KOPT-K1 (cell line): ENCODE measurements at regions not wholly inside any gene's neighbourhood (a gene's known extent, or its start where the extent isn't known, plus 50 kb on each side); places are given as distances from the start of the nearest gene placed in this dataset.
"Not testable (repeated sequence)": the region's sequence is repeated elsewhere in the genome, so short reads cannot be mapped to it uniquely, and the experiment has no call there.

ENCODE experiments used
- H3K27ac ChIP-seq: fragments of 200-600 bp; sonication (generic); 2 replicates; pipeline ENCODE4 v1.5.1; 2016; ENCODE audit warnings: antibody characterized with exemption, mild to moderate bottlenecking, low read depth, low read length; ENCODE audit not compliant: poor library complexity, severe bottlenecking
- H3K36me3 ChIP-seq: fragments of 200-600 bp; sonication (generic); 2 replicates; pipeline ENCODE4 v1.5.1; 2017; ENCODE audit warnings: antibody characterized with exemption, mild to moderate bottlenecking, low read length, moderate library complexity; ENCODE audit not compliant: insufficient read depth
- H3K9me3 ChIP-seq: fragments of 200-600 bp; sonication (generic); 2 replicates; pipeline ENCODE4 v1.5.1; 2017; ENCODE audit warnings: antibody characterized with exemption, low read length, mild to moderate bottlenecking; ENCODE audit not compliant: insufficient read depth, poor library complexity, severe bottlenecking

DNA sequence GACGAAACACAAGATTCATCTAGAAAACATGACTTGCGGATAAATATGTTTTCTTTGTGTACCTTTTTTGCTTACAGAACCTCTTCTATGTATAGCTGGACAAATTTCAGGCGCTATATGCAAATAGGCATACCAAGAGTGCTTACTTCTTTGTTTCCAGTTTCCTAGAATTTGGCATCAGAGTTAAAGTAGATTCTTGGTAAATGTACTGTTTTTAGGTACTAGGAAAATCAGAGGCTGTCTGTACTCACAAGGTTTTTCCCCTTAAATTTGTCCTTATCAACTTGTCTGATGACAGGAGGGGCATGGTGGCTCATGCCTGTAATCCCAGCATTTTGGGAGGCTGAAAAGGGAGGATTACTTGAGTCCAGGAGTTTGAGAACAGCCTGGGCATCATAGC is 124.9 kb upstream of the TMEM170B start:
- Histone ChIP-seq H3K36me3 (no peaks in the 10 kb centered on the region), H3K9me3 (peaks cover 15% of the 10 kb centered on the region), H3K27ac (no peak overlapping the region)

DNA sequence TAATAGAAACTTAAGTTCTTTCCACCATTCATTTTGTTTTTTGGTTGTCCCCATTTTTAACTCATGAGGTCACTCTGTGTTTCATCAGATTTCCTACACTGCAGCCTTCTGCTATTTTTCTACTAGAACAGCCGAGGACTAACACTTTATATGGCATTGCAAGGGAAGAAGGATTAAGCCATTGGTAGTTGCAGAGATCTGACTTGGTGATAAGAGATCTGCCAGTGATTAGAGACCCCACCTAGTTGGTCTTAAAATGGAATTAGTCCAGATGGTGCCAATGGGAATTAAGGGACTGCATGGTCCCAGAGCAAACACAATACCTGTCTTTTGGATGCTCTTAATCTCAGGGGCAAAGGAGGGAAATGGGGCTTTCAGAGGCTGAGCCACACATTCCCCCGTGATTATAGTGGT is 125.5 kb upstream of the TMEM170B start:
- H3K36me3 ChIP-seq: no peaks in the 10 kb centered on the region
- H3K27ac ChIP-seq: no peak overlapping the region
- peaks cover 10% of the 10 kb centered on the region for H3K9me3 ChIP-seq

DNA sequence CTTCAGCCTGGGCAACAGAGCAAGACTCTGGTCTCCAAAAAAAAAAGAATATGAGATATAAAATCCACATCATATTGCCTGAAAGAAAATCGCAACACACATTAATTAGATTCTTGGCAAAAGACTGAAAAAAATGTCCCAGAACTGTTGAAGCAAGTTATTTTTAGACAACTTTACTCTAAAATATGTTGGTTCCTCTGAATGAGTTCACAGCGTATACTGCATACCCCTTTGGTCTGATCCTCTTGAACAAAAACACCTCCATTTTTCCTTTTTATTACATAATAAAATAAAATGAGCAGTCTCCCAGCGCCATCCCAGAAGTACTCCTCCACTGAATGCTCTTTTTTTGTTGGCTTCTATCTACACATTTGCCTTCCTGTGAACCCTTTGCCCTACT is 126.0 kb upstream of the TMEM170B start:
- Histone ChIP-seq H3K27ac (no peak overlapping the region), H3K36me3 (no peaks in the 10 kb centered on the region), H3K9me3 (peaks cover 6% of the 10 kb centered on the region)

DNA sequence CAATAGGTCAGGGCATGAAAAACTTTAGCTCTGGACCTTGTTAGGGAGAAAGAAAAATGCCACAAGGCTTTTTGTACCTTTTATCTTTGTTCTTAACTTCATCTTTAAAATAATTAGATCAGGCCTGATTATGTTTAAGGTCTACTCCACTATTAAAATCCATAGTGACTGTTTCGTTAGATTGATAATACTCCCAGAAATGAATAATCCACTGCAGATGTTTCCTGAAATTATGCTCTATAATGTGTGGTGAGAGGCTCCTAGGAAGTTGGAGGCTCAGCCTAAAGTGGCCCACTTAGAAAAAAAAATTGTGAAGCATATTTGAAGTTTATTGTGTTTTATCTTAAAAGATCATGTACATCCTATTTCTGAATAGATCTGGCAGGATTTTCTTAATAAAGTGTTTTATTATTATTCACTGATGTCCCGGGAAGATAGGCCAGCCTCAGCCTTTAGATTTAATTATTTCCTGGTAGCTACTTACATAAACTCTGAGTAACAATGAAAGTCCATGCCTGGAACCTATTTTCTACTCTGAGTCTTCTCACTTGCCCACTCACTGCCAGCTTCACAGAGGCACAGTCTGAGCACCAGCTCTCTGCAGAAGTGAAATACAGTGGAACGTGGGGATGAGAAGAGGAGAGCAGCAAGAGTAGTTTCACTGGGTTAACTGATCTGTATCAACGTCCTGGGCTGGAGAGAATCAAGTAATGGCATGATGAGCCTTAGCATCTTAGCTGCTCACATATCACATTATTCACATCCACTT is 126.8 kb upstream of the TMEM170B start:
- no peaks in the 10 kb centered on the region for H3K9me3 ChIP-seq
- no peak overlapping the region for H3K27ac ChIP-seq
- H3K36me3 ChIP-seq: no peaks in the 10 kb centered on the region

DNA sequence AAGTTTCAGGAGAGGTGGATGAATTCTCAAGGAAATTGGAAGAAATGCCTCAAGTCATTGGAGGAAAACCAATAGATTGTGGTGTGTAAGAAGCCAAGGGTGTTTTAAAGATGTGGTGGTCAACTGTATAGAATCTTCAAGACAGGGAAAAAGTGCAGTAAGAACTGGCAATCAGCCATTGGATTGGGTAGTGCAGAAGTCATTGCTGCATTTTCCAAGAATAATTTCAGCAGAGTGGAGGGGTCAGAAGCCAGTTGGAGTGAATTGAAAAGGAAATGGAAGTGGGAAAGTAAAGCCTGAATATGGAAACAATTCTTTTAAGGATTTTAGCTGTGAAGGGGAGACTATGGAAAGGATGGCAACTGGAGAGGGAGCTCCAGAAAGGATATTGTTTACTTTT is 128.2 kb upstream of the TMEM170B start:
- Histone ChIP-seq H3K36me3 (no peaks in the 10 kb centered on the region), H3K9me3 (no peaks in the 10 kb centered on the region), H3K27ac (no peak overlapping the region)

DNA sequence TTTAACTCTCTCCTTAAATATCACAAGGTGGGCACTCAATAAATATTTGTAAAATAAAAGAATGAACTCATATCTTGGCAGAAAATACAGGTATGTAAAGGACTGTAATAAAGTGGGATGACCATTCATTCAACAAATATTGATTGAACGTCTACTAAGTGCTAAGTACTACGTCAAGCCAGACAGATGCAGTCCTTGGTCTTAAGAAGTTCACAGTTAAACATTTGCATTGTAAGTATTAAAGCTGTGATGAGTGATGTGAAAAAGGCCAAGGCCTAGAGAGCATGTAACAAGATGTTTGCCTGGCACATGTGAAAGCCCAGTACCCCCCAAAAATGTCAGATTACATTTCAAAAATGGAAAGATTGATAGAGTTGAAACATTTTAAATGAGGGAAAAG is 130.1 kb upstream of the TMEM170B start:
- no peaks in the 10 kb centered on the region for H3K9me3 ChIP-seq
- no peak overlapping the region for H3K27ac ChIP-seq
- H3K36me3 ChIP-seq: no peaks in the 10 kb centered on the region

DNA sequence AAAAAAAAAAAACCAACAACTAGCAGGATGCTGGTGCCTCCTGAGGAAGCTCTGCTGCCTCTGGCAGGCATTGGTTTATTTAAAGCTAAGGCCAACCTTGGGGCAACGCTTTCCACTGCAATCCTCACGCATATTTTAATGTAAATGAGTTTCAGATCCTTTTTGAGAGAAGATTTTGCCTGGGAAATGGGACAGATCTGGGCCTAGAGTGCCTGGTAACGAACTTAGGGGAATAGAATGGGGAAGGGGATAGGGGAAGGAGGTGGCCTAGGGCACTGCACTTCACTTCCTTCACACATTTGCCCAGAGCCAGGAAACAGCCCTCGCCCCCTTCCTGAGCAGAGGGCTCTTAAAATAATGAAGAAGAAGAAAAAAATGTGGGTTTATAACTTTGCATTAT is 132.7 kb upstream of the TMEM170B start:
- Histone ChIP-seq H3K27ac (no peak overlapping the region), H3K9me3 (no peaks in the 10 kb centered on the region), H3K36me3 (no peaks in the 10 kb centered on the region)

DNA sequence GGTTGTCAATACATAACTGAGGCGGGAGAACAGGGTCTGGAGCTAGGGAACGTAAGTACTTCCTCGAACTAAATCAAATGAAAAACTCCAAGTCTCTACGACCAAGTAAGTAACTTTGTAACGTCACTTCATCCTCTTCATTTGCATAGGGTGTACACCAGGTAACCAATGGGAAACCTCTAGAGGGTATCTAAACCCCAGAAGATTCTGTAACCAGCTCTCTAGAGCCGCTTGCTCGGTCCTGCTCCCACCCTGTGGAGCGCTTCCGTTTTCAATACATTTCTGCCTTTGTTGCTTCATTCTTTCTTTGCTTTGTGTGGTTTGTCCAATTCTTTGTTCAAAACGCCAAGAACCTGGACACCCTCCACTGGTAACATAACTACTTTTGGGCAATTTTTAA is 133.5 kb upstream of the TMEM170B start:
- Histone ChIP-seq H3K27ac (no peak overlapping the region), H3K9me3 (no peaks in the 10 kb centered on the region), H3K36me3 (no peaks in the 10 kb centered on the region)

DNA sequence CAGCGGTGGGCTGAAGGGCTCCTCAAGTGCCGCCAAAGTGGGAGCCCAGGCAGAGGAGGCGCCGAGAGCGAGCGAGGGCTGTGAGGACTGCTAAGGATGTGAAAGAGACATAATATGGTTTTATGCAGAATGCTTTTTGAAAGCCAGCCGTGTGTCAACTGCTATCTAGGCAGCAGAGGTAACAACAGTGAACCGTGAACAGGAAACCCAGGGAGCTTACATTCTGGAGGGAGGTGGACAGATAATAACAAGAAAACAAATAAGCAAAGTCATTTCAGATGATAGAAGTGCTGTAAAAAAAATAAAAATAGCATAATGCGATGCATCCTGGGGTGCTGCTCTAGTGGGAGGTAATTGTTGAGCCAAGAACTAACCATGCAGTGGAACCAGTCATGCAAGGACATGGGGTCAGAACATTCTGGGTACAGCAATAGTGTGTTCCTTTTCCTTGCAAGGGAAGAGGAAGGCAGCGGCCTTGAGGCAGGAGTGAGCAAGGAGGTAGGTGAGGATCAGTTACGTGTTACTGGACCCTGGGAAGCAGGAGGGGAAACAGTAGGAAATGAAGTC is 134.4 kb upstream of the TMEM170B start:
- Histone ChIP-seq H3K36me3 (no peaks in the 10 kb centered on the region), H3K9me3 (no peaks in the 10 kb centered on the region), H3K27ac (no peak overlapping the region)

DNA sequence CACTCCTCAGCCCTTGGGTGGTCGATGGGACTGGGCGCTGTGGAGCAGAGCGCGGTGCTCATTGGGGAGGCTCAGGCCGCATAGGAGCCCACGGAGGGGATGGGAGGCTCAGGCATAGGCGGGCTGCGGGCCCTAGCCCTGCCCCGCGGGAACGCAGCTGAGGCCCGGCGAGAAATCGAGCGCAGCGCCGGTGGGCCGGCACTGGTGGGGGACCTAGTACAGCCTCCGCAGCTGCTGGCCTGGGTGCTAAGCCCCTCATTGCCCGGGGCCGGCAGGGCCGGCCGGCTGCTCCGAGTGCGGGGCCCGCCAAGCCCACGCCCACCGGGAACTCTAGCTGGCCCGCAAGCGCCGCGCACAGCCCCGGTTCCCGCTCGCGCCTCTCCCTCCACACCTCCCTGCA is 135.0 kb upstream of the TMEM170B start:
- H3K27ac ChIP-seq, H3K36me3 ChIP-seq, H3K9me3 ChIP-seq: not testable (repeated sequence)

DNA sequence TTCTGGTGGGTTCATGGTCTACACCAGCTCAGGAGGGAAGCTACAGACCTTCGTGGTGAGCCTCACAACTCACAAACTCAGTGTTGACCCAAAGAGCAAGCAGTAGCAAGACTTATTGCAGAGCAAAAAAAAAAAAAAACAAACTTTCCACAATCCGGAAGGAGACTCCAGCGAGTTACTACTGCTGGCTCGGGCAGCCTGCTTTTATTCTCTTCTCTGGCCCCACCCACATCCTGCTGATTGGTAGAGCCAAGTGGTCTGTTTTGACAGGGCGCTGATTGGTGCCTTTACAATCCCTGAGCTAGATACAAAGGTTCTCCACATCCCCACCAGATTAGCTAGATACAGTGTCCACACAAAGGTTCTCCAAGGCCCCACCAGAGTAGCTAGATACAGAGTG is 135.6 kb upstream of the TMEM170B start:
- H3K9me3 ChIP-seq, H3K27ac ChIP-seq, H3K36me3 ChIP-seq: not testable (repeated sequence)

DNA sequence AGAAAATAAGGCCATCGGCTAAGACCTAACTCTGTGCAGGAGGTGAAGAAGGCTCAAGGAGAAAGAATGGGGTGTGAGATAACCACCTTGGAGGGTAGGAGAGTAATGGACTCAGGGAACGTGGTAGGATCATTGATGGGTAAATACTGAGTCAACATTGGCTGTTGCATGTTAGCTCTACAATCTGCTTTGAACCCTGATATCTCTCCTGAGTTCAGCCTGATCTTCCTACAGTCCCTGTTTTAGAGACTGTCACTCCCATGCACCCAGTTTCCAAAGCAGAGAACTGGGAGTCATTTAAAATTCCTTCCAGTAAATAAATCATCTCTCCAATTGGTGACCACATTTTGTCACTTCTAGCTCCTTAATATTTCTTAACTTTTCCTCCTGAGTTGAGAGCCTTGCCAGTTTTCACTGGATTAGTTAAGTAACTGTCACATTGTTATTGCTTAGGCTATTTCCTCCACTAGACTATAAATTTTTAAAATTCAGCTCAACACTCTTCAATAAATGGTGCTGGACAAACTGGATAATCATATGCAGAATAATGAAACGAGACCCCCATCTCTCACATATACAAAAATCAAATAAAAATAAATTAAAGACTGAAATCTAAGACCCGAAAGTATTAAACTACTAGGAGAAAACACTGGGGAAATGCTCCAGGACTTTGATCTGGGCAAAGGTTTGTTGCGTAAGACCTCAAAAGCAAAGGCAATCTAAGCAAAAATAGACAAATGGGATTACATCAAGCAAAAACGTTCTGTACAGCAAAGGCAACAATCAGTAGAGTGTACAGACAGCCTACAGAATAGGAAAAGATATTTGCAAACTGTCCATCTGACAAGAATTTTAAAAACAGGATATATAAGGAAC is 138.9 kb upstream of the TMEM170B start:
- Histone ChIP-seq H3K9me3 (no peaks in the 10 kb centered on the region), H3K27ac (no peak overlapping the region), H3K36me3 (no peaks in the 10 kb centered on the region)

DNA sequence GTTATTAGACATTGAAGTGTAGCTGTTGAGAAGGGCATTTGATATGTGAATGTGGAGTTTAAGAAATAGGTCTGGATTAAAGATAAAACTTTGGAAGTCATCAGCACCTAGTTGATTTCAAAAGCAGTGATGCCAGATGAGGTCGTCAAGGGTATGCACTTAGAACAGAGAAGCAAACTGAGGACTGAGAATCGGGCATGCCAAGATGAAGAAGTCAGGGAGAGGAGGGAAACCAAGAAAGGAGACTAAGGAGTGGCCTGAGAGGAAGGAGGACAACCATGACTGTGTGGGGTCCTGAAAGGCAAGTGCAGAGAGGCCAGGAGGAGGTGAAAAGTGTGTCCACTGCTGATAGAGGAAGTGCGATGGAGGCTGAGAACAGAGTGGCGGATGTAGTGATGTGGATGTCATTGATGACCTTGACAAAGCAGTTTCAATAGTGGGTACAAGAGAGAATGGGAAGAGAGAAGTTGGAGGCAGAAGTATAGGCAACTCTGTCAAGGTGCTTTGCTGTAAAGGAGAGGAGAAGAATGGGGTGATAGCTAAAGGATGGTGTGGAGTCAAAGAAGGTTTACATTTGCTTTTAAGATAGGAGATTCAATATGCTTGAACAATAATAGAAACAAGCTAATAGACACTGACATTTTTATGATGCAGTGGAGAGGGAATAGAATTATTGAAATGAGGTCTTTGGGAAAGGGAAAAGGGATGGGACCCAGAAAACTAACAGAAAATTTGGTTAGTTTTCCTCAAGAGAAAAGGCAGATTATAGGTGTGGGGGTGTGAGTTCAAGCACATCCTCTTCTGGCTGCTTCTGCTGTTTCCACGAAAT is 139.7 kb upstream of the TMEM170B start:
- H3K36me3 ChIP-seq: no peaks in the 10 kb centered on the region
- H3K9me3 ChIP-seq: no peaks in the 10 kb centered on the region
- H3K27ac ChIP-seq: no peak overlapping the region

DNA sequence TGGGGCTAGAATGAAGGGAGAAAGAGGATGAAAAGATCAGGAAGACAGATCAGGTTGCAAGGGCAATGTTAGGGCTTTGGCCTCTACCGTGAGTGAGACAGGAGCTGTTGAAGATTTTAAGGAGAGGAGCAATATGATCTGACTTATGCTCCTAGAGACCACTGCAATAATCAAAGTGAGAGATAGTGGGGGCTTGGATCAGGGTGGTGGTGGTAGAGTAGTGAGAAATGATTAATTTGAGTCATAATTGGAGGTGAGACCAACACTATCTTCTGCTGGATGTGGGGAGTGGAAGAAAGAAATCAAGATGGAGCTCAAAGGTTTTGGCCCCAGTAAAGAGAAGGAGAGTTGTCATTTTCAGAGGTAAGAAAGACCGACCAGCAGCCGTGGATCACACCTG is 140.7 kb upstream of the TMEM170B start:
- H3K36me3 ChIP-seq: no peaks in the 10 kb centered on the region
- H3K9me3 ChIP-seq: no peaks in the 10 kb centered on the region
- no peak overlapping the region for H3K27ac ChIP-seq
